NCI-H748 (cell line): ENCODE measurements at regions not wholly inside any gene's neighbourhood (a gene's known extent, or its start where the extent isn't known, plus 50 kb on each side); places are given as distances from the start of the nearest gene placed in this dataset.
"Not testable (repeated sequence)": the region's sequence is repeated elsewhere in the genome, so short reads cannot be mapped to it uniquely, and the experiment has no call there.

Experiments
- DNase-seq: peaks from one replicate; lab custom pipeline; 2025; ENCODE audit not compliant: unreplicated experiment; lab: John Stamatoyannopoulos, UW

DNA sequence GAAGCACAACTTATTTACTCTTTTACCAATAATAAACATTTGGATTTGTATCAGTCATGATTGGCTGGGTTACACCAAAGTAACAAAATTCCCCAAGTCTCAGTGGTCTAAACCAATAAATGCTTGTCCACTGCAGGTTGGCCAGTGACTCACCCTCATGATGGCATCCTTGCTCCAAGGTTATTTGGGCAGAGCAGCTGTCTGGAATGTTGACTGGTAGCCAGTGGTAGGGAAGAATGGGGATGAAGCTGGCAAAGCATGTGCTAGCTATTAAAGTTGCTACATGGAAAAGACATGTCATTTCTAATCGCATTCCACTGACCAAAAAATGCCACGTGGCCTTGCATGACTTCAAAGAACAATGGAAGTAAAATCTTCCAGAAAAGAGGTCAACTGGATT lies 1168.7 kb upstream of the CELF2 start:
- no peak for DNase-seq

DNA sequence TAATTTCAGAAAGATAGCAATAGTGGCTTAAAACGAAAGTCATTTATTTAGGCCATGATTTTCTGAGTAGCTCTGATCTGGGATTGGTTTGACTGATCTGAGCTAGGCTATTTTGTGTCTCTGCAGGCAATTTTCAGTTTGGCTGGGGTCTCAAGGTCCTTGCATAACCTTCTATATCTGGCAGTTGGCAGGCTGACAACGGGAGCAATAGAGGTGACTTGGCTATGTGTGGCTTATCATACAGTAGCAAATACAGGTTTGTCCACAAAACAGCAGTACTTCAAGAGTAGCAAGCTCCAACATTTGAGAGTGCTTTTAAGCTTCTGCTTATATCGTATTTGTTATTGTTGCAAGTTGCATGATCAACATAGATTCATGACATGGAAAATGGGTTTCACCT lies 1167.3 kb upstream of the CELF2 start:
- no peak for DNase-seq

DNA sequence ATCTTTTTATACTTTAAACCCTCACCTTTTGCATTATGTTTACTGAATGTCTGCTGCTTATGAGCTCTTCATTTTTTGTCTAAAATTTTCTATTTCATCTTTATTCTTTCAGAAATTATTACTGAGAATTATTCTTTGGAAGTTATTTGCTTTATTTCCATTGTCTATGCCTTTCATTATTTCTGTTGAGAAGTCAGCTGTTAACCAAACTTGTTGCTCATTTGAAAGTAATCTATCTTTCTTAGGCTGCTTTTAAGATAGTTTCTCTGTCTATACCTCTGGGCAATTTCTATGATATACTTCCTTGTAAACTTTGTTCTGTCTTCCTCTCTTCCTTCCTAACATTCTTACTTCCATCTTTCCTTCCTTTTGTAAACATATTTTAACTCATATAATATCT lies 1165.9 kb upstream of the CELF2 start:
- no peak for DNase-seq

DNA sequence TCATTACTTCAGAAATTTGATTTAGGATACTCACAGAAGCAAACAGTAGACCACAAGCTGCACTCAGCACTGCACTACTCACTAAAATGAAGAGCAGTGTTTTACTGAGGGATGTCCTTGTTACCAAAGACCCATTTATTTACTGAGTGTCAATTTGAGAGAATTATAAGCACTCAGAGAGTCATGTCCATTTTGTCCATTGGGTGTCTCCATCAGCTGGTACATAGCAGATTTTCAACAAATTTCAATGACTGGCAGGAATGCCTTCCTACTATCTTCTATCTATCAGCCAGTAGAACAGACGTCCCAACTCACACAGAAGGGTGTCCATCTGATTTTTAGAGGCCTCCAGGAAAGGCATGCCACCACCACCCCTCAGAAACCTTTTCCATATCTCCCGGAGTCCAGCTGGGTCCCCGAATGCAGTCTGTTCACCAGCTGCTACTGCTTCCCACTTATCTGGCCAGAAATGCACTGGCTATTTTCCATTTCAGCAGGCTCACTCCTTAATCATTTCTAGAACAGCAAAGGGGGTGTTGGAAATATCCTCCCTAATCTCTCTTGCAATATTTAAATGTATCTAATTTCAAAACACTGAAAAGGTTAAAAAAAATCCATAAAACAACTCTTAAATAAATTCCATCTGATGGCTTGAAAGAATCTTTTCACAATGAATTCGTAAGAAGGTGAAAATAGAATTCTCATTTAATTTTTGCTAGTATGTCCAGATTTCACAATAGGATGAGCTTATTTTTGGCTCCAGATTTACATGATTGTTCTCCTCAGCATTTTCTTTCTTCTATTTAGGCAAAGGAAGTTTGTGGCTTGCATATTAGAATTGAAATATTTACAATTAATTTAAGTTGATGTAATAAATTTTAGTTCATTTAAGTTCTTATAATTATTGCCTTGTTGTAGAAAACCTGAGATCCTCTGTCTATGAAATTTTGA lies 1164.0 kb upstream of the CELF2 start:
- DNase-seq: no peak

DNA sequence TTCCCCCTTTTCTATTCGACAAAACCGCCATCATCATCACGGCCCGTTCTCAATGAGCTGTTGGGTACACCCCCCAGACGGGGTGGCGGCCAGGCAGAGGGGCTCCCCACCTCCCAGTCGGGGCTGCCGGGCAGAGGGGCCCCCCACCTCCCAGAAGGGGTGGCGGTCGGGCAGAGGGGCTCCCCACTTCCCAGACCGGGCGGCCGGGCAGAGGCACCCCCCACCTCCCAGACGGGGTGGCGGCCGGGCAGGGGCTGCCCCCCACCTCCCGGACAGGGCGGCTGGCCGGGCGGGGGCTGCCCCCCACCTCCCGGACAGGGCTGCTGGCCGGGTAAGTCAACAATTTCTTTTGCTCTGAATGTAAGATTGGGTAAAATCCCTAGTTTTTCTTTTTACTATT lies 1162.2 kb upstream of the CELF2 start:
- not testable (repeated sequence) for DNase-seq

DNA sequence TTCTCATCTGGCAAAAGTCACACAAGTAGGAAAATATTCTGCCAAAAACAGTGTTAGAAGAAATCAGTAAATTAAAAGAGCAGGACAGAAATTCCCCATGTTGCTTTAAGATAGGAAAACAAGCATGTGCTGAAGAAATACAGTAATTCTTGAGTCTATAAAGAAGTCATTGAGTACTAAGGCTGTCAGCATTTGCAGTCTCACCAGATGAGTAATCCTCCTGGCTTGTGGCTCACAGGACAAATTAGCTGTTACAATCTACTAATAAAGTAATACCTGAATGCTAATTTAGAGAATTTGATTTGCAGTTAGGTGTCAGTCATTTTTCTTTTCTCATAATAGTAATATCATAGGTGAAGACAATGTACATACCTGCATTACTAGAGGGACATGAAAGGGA lies 1158.9 kb upstream of the CELF2 start:
- DNase-seq: no peak

DNA sequence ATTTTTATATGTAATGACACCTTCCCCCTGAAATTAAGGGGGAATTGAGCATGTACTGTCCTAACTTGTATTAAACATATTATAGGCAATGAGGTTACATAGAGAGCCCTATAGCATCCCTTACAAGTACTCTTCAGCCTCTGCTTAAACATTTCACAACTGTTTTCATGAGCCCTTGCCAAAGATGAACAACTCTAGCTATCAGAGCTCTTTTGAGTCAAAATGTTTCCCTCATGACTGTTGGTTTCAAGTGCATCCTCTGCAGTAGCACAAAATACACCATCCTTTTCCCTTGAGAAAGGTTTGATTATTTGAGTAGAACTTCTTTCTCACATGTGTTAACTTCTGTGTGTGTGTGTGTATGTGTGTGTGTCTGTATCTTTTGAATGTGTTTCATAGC lies 1157.6 kb upstream of the CELF2 start:
- no peak for DNase-seq

DNA sequence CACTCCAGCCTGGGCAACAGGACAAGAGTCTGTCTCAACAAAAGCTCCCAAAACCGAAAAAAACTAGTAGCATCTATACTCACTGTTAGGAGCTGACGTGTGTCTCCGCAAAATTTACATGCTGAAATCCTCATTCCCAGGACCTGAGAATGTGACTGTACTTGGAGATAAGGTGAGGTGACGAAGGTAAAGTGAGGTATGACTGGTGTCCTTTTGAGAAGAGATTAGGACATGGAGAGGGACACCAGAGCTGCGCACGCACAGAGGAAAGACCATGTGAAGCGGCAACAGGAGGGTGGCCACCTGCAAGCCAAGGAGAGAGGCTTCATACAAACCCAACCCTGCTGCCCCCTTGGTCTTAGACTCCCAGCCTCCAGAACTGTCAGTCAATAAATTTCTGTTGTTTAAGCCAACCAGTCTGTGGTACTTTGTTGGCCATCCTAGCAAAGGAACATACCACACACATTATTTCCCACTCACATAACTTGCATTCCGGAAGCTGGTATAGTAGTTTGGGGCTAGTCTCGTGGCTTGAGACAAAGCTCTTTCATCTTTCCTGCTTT lies 1154.0 kb upstream of the CELF2 start:
- DNase-seq: no peak

DNA sequence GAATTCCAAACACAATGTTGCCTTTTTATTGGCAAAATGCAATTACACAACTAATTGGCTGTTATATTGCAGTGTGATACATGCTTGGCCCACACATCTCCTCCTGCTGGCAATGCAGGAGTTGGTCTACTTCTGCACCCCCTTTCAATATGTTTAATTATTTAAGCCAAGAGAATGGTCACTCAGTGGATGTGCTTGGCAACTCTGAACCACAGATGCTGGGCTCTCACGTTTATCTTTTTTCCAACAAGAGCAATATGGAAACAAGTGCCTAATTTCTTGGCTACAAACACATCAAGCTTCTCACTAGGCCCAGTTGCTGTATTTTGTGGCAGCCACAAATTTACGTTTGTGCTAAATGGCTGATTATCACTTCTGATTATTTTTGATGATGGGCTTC lies 1149.2 kb upstream of the CELF2 start:
- no peak for DNase-seq

DNA sequence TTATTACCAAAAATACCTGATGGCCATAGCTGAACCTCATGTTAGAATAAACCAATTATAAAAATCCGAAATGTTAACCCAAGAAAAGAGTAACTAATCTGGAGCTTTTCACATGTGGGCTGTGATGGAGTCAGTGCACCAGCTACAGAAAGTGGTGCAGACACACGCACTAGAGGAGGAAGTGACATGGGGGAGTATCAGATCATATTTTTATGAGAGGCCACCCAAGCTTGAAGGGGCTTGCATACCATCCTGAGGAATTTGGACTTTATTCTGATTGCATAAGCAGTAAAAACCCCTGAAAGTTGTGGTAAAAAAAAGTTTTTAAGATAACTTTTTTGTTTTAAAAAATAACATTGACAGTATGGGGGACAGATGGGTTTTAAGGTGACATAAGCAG lies 1148.5 kb upstream of the CELF2 start:
- no peak for DNase-seq

DNA sequence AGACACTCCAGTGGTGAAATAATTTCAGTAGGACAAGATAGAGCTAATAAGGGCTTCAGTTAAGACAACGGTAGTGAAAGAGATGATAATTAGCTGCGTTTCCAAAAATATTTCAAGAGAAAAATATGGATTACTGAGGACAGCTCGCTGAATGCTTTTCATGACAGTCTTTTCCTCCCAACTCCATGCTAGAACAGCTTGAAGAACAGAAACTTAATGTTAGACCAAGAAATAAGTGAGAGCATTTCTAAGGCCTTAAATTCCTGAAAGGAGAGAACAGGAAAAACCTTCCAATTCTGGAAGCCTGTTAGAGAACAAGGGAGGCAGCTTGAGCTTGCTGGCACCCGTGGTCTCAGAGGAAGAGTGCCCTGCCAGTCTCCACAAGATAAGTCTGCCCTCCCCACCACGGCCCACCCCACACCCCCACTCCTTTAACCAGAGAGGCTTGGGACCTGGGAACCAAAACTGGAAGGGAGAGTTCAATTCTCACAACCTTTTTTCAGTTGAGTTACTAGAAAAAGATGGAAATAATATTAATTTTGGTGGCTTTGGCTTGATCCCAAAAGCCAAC lies 1148.0 kb upstream of the CELF2 start:
- DNase-seq: no peak

DNA sequence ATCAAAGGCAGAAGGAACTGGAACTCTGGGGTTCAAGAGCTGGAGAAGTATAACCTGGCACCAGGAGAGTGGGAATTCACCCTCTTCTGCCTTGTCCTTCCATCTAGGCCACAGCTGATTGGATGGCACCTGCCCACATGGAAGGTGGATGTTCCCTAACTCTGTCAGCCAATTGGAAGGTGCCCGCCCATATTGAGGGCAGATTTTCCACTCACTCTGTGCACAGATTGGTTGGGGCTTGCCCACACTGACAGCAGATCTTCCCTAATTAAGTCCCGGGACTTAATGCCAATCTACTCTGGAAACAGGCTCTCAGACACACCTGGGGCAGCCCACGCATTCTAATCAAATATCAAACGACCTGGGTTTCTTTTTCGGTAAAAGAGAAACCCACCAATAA lies 1142.3 kb upstream of the CELF2 start:
- no peak for DNase-seq

DNA sequence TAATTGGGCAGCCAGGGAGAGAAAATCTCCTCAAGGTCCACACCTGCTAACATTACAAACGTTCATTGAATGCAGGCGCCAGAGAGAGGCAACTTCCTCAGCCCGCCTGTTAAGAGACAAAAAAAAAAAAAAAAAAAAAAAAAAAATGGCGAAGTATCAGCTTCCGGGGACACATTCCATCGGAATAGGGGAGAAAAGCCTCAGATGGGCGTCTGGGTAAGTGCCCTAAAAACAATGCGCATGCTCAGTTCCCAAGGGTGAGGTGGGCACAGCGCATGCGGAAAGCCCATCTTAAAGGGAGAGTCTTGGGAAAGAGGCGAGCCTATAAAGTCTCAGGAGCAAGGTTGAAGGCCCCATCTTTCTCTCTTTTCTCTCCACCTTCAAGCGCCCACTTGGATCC lies 1139.7 kb upstream of the CELF2 start:
- no peak for DNase-seq

DNA sequence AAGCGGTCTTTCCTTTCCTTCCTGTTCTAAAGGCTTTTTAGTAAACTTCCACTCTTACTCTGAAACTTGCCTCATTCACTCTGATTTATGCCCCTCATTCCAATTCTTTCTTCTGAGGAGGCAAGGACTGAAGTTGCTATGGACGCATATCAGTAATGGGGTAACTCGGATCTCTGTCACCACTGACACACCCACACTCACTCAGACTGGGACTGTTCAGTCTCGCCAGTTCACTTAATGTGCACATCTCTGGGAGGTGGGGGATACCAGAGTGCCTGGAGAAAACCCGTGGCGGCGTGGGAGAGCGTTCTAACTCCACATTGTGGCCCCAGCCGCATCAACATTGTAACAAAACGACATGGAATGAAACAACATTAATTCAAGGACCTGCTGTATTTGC lies 1139.3 kb upstream of the CELF2 start:
- no peak for DNase-seq

DNA sequence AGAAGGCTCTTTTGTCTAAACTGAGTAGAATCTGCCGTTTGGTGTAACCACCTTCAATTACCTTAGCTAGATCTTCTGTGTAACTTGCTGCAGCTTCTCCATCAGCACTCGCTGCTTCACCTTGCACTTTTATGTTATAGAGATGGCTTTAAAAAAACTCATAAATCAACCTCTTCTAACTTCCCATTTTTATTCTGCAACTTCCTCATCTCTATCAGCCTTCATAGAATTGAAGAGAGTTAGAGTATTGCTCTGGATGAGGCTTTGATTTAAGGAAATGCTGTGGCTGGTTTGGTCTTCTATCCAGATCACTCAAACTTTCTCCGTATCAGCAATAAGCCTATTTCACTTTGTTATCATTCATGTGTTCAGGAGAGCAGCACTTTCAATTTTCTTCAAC lies 1131.9 kb upstream of the CELF2 start:
- no peak for DNase-seq

DNA sequence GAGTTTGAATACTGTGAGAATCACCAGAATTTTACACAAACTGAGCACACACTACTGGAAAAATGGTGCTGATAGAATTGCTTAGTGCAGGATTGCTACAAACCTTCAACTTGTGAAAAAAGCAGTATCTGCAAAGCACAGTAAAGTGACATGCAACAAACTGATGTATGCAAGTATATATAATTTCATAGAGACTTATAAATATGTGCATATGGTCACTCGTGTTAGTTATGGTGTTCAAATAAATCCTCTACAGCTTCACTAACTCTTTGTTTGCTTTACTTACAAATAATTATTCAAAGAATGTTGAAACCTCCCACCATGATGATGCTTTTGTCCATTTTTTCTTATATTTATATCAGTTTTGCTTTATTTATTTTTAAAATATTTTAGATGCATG lies 1130.9 kb upstream of the CELF2 start:
- no peak for DNase-seq

DNA sequence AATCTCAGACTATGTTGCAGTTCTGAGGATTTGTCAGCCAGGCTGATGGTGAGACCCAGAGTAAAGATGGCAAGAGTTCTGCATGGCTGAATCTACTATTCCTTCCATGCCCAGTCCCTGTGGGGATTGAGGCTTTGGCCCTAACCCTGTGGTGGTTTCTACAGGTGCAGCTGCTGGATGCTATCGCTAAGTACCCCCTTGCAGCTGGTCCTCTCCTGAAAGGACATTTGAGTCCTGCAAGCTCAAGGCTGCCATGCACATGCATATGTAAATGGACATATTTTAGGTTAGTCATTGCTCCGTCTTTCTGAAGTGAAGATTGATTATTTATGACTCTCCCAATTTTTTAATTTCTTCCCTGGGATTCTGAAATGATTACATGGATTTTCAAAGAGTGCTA lies 1122.2 kb upstream of the CELF2 start:
- no peak for DNase-seq

DNA sequence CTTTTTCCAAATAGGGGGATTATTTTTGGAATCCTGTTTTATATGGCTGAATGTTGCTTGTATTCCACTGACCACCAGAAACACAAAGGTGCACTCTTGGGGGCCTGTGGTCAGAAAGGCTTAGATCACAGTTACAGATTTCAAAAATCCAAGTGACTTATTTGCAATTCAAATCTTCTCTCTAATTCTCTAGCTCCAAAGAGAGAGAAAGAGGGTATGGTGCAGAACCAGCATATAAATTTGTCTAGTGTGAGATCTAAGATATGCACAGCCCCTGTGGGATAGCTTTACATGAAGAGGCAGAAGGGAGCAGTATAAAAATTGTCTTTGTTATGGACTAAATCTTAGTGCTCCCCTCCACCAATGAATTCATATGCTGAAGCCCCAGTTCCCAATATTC lies 1121.7 kb upstream of the CELF2 start:
- no peak for DNase-seq

DNA sequence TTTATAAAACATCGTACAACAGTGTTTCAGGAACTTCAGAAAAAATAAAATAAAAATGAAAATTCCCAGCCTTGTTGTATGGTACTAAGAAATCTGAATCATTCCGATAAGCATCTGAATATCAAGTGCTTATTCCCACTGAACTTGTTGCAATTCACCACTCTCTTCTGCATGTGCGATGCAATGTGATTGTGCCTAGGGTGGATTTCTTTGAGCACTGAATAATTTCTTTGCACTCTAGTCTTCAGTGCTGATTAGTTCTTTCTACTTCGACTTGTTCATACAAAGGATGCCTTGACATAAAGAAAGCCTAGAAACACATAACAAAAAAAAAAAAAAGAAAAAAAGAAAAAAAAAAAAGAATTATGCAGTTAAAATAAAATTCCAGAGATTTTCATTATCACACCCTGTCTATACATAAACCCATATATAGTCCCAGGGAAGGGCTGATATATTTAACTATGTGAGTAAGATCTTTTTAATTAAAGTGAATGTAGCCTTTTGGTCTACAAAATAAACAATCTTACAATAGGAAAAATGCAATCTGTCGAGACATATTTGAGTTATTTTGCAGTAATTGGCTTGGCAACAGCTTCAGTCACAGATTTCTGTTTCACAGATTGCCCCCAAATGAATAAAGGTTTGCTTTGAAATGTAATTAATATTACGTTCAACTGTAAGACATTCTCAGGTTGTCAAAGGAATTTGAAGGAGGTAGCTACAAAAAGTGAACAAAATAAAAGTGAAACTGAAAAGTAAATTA lies 1118.9 kb upstream of the CELF2 start:
- DNase-seq: no peak

DNA sequence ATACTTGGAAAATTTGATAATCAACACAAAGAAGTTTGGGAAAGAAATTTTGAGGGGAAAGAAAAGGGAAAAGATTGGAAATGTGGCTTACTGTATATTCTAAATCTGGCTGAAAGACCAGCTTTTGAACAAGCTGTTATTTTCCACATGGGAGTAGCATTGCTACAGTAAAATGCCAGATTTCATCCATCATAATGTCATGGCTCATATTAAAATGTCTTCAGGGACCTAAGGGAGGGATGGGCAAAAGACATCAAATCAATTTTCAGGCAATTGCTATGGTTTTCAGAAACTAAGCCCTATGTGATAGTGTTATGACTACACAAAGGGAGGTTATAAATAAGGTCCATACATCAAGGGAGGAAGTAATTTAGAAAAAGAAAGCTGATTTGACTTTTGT lies 1116.9 kb upstream of the CELF2 start:
- DNase-seq: no peak

DNA sequence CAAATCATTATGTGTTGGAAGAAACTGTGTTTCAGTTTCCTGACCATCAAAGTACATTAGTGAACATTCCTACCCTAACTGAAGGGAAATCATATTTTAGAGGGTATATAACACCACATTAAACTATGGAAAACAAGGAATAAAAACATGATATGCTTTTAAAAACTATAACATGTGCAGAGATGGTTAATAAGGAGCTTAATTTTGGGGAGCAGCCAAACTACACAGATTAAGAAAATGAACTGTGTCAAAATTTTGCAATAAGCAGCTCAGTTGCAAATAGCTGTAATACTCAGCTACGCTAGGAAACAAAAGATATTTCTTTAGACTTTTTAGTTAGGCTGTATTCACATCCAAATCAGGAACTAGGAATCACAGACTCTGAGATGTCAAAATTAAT lies 1115.7 kb upstream of the CELF2 start:
- no peak for DNase-seq

DNA sequence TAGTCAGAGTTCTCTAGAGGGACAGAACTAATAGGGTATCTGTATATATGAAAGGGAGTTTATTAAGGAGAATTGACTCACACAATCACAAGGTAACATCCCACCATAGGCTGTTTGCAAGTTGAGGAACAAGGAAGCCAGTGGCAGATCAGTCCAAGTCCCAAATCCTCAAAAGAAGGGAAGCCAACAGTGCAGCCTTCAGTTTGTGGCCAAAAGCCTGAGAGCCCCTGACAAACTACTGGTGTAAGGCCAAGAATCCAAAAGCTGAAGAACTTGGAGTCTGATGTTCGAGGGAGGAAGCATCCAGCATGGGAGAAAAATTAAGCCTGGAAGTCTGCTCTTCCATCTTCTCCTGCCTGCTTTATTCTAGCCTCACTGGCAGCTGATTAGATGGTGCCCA lies 1107.2 kb upstream of the CELF2 start:
- DNase-seq: no peak
